Panc1 (cell line): ENCODE measurements at regions not wholly inside any gene's neighbourhood (a gene's known extent, or its start where the extent isn't known, plus 50 kb on each side); places are given as distances from the start of the nearest gene placed in this dataset.

Experiments
- ATAC-seq: fragments of 200-7000 bp; cut with Tn5 transposase; 2 replicates; pipeline ENCODE4 v1.9.1; 2020; ENCODE audit warnings: mild to moderate bottlenecking, moderate library complexity
- BruUV-seq: library from RNA; stranded (reverse); fragments of 400-500 nt; replicated peaks from 2 replicates; lab custom pipeline; 2021; lab: Mats Ljungman, UMichigan
- CTCF ChIA-PET: fragments of 300-600 bp; sonication (Branson Sonifier 250); formaldehyde crosslinking; loops from one replicate; lab custom pipeline; 2022; ENCODE audit warnings: antibody characterized with exemption; lab: Charles Lee
- POLR2A ChIA-PET: fragments of 300-600 bp; sonication (Branson Sonifier 250); formaldehyde crosslinking; loops from one replicate; lab custom pipeline; 2022; ENCODE audit warnings: antibody characterized with exemption; lab: Charles Lee
- DNase-seq: peaks from one replicate; pipeline ENCODE4 v3.0.0-alpha.2; 2010; ENCODE audit warnings: low read depth, low spot score
- H3K27ac ChIP-seq: 2 replicates; pipeline ENCODE4 v1.5.1; 2011; ENCODE audit warnings: mild to moderate bottlenecking, low read length, inconsistent platforms
- H3K27me3 ChIP-seq: fragments of 200-500 bp; sonication (Bioruptor generic); 2 replicates; pipeline ENCODE4 v1.6.0; 2014; ENCODE audit warnings: low read length, inconsistent platforms; ENCODE audit not compliant: control insufficient read depth, insufficient read depth
- H3K36me3 ChIP-seq: fragments of 200-500 bp; sonication (Bioruptor generic); 2 replicates; pipeline ENCODE4 v1.5.1; 2014; ENCODE audit warnings: inconsistent platforms, mild to moderate bottlenecking, low read length, moderate library complexity; ENCODE audit not compliant: control insufficient read depth, insufficient read depth
- H3K4me1 ChIP-seq: 2 replicates; pipeline ENCODE4 v1.5.1; 2011; ENCODE audit warnings: inconsistent platforms, mild to moderate bottlenecking, low read length, moderate library complexity; ENCODE audit not compliant: control insufficient read depth, insufficient read depth
- H3K4me3 ChIP-seq, 2 experiments: 2 replicates each; pipeline ENCODE4 v1.5.1; 2011 to 2012; ENCODE audit warnings: low read depth in 2 of 2, low read length in 2 of 2, mild to moderate bottlenecking in 2 of 2, inconsistent platforms in 1 of 2, moderate library complexity in 1 of 2
- H3K9me3 ChIP-seq: fragments of 200-500 bp; sonication (Bioruptor generic); 2 replicates; pipeline ENCODE4 v1.5.1; 2014; ENCODE audit warnings: low read depth, mild to moderate bottlenecking, inconsistent platforms, low read length, moderate library complexity; ENCODE audit not compliant: control insufficient read depth, insufficient read depth
- CTCF ChIP-seq: fragments of 450-650 bp; IDR thresholded peaks from 2 replicates; pipeline ENCODE4 v1.5.1; 2017; ENCODE audit warnings: mild to moderate bottlenecking
- POLR2AphosphoS5 ChIP-seq: IDR thresholded peaks from 2 replicates; pipeline ENCODE4 v1.6.1; 2012; ENCODE audit warnings: mild to moderate bottlenecking, low read depth, low read length, moderate library complexity
- REST ChIP-seq, 2 experiments: IDR thresholded peaks; 2 replicates each; pipeline ENCODE4 v1.6.1; 2011 to 2012; ENCODE audit warnings: low read depth in 2 of 2, control low read depth in 1 of 2, low read length in 1 of 2, mild to moderate bottlenecking in 1 of 2, moderate library complexity in 1 of 2; ENCODE audit not compliant: insufficient read depth in 1 of 2
- SIN3A ChIP-seq: IDR thresholded peaks from 2 replicates; pipeline ENCODE4 v1.6.1; 2012; ENCODE audit warnings: low read depth, mild to moderate bottlenecking, low read length, moderate library complexity, borderline replicate concordance; ENCODE audit not compliant: insufficient read depth
- TCF7L2 ChIP-seq: IDR thresholded peaks from 2 replicates; pipeline ENCODE4 v1.6.1; 2011; ENCODE audit warnings: mild to moderate bottlenecking, low read depth, low read length, inconsistent platforms
- in situ Hi-C: cut with HindIII; loops from 2 replicates; pipeline ENCODE4 v1.10.0; 2016; ENCODE audit warnings: low sequenced_read_pairs, low pct_unique_long_range_greater_than_20kb
- intact Hi-C: fragments of 100-400 bp; cut with micrococcal nuclease; formaldehyde crosslinking; loops from one replicate; pipeline ENCODE4 v1.10.0; 2022; ENCODE audit not compliant: unreplicated experiment

- Histone ChIP-seq H3K27ac (no peak overlapping the region), H3K36me3 (no peaks in the 10 kb centered on the region), H3K4me1 (no peaks in the 10 kb centered on the region), H3K9me3 (no peaks in the 10 kb centered on the region), H3K27me3 (no peaks in the 10 kb centered on the region), H3K4me3 (no peak overlapping the region)
- no peak for DNase-seq
- intact Hi-C loops (no loop called here), in situ Hi-C loops (no loop called here)
- no peak for TF ChIP-seq TCF7L2
- no peak for TF ChIP-seq REST (IDR thresholded peaks at IDR 0.05; ENCODE audit: insufficient read depth in 1 of 2, low read depth in 2 of 2, low read length in 1 of 2)
- TF ChIP-seq CTCF: no peak
- TF ChIP-seq POLR2AphosphoS5: no peak
- no peak for TF ChIP-seq SIN3A
- ATAC-seq: no peak
- ChIA-PET POLR2A (no interaction called here), CTCF (no interaction called here)
- BruUV-seq: no TSS peak
Observed at GRCh38 chr1:219442611-219443061, 170.3 kb downstream of the ZC3H11B start.

DNA sequence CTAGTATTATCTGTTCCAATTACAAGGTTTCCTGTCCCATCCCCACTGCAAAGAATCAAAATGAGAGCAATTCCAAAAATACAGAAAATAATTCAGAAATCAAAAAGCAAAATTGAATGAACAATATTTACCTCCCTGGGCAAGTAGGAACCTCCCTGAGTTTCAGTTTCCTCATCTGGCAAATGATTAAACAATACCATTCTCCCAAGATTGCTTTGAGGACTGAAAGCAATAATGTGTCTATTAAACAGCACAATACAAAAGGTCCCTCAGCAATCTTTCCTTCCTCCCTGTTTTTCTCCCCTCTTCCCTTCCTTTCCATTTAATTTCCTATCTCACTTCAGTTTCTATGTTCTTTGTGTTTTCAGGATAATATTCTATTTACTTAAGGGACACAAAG, 171.0 kb downstream of the ZC3H11B start:
- no peaks in the 10 kb centered on the region for H3K9me3 ChIP-seq
- ChIA-PET CTCF (no interaction called here), POLR2A (no interaction called here)
- in situ Hi-C loops: no loop called here
- no peaks in the 10 kb centered on the region for H3K27me3 ChIP-seq
- no TSS peak for BruUV-seq
- ATAC-seq (no peak), DNase-seq (no peak)
- TF ChIP-seq POLR2AphosphoS5 (no peak), REST (IDR thresholded peaks at IDR 0.05; ENCODE audit: insufficient read depth in 1 of 2, low read depth in 2 of 2, low read length in 1 of 2) (no peak), SIN3A (no peak), CTCF (no peak), TCF7L2 (no peak)
- H3K27ac ChIP-seq: no peak overlapping the region
- no peaks in the 10 kb centered on the region for H3K36me3 ChIP-seq
- intact Hi-C loops: no loop called here
- H3K4me1 ChIP-seq: no peaks in the 10 kb centered on the region
- no peak overlapping the region for H3K4me3 ChIP-seq
